Nephron (organoid): ENCODE measurements at regions not wholly inside any gene's neighbourhood (a gene's known extent, or its start where the extent isn't known, plus 50 kb on each side); places are given as distances from the start of the nearest gene placed in this dataset.

Experiments used
- H3K27ac Mint-ChIP-seq, 3 experiments: 2 replicates each; pipeline ENCODE4 v1.8.0; 2020; ENCODE audit warnings: mixed read lengths in 3 of 3, mild to moderate bottlenecking in 2 of 3, moderate library complexity in 1 of 3
- H3K27me3 Mint-ChIP-seq: 2 replicates; pipeline ENCODE4 v1.8.0; 2021; ENCODE audit warnings: low read depth, mild to moderate bottlenecking, moderate library complexity, mixed read lengths
- H3K36me3 Mint-ChIP-seq: 2 replicates; pipeline ENCODE4 v1.8.0; 2020; ENCODE audit warnings: low read depth, mixed read lengths
- H3K4me1 Mint-ChIP-seq: 2 replicates; pipeline ENCODE4 v1.8.0; 2020; ENCODE audit warnings: mixed read lengths
- H3K4me3 Mint-ChIP-seq, 3 experiments: 2 replicates each; pipeline ENCODE4 v1.8.0; 2020; ENCODE audit warnings: mild to moderate bottlenecking in 3 of 3, mixed read lengths in 3 of 3, moderate library complexity in 2 of 3
- H3K9me3 Mint-ChIP-seq: 2 replicates; pipeline ENCODE4 v1.8.0; 2020; ENCODE audit warnings: mixed read lengths
- TF ChIP-seq, protein P1 (sequence below), 3 experiments: fragments of 200-600 bp; sonication (generic); IDR thresholded peaks; one replicate each; pipeline ENCODE4 v1.5.0; 2021; ENCODE audit warnings: antibody characterized with exemption in 3 of 3; ENCODE audit not compliant: unreplicated experiment in 3 of 3

- Mint-ChIP-seq H3K9me3 (no peaks in the 10 kb centered on the region), H3K36me3 (no peaks in the 10 kb centered on the region), H3K4me1 (peaks cover 34% of the 10 kb centered on the region), H3K4me3 (no peak overlapping the region), H3K27ac (no peak overlapping the region), H3K27me3 (peaks cover 37% of the 10 kb centered on the region)
- TF ChIP-seq, protein P1, sequence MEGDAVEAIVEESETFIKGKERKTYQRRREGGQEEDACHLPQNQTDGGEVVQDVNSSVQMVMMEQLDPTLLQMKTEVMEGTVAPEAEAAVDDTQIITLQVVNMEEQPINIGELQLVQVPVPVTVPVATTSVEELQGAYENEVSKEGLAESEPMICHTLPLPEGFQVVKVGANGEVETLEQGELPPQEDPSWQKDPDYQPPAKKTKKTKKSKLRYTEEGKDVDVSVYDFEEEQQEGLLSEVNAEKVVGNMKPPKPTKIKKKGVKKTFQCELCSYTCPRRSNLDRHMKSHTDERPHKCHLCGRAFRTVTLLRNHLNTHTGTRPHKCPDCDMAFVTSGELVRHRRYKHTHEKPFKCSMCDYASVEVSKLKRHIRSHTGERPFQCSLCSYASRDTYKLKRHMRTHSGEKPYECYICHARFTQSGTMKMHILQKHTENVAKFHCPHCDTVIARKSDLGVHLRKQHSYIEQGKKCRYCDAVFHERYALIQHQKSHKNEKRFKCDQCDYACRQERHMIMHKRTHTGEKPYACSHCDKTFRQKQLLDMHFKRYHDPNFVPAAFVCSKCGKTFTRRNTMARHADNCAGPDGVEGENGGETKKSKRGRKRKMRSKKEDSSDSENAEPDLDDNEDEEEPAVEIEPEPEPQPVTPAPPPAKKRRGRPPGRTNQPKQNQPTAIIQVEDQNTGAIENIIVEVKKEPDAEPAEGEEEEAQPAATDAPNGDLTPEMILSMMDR (IDR thresholded peaks at IDR 0.05; ENCODE audit: unreplicated experiment in 3 of 3) = no peak
These were observed 186.0 kb upstream of the RPL38 start for GRCh38 chr17:74017466-74017865.

- peaks cover 41% of the 10 kb centered on the region for H3K27me3 Mint-ChIP-seq
- no peak overlapping the region for H3K27ac Mint-ChIP-seq
- peaks cover 29% of the 10 kb centered on the region for H3K4me1 Mint-ChIP-seq
- TF ChIP-seq, protein P1 (IDR thresholded peaks at IDR 0.05; ENCODE audit: unreplicated experiment in 3 of 3) = no peak
- H3K4me3 Mint-ChIP-seq = no peak overlapping the region
- no peaks in the 10 kb centered on the region for H3K36me3 Mint-ChIP-seq
- no peaks in the 10 kb centered on the region for H3K9me3 Mint-ChIP-seq
These were observed 185.4 kb upstream of the RPL38 start for GRCh38 chr17:74018115-74018514.

DNA sequence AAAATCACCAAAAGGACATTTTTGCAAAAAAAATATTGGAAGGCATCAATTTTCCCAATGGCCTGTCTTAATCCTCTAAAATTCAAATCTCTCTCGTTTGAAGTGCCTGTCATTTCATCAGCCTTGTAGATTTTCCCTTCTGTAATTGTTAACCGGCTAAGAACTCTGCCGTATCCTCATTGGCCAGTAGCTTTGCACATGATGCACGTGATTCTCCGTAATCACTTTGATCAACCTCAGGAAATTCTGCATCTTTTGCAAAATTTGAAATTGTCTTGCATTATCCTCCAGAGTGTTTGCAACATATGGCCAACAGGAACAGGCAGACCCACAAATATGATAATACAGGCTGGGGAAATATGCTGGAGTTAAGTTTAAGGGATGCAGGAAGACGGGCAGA is 184.2 kb upstream of the RPL38 start:
- Mint-ChIP-seq H3K27me3 (peaks cover 38% of the 10 kb centered on the region), H3K27ac (no peak overlapping the region), H3K9me3 (no peaks in the 10 kb centered on the region), H3K4me1 (peaks cover 27% of the 10 kb centered on the region), H3K36me3 (no peaks in the 10 kb centered on the region), H3K4me3 (no peak overlapping the region)
- TF ChIP-seq, protein P1 (IDR thresholded peaks at IDR 0.05; ENCODE audit: unreplicated experiment in 3 of 3) = no peak

DNA sequence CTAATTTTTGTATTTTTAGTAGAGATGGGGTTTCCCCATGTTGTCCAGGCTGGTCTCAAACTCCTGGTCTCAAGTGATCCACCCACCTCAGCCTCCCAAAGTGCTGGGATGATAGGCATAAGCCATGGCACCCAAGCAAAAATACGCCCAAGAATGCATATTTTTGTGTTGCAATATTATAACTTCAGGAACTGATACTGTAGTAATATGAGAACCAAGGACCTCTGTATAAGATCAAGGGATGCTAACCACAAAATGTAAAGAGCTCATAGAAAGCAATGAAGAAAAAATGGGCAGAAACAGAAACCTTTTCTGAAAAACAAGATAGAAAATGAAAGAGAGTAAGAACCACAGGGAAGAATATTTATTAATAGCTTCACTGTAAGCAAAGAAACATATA is 183.6 kb upstream of the RPL38 start:
- H3K9me3 Mint-ChIP-seq = no peaks in the 10 kb centered on the region
- H3K4me1 Mint-ChIP-seq = peaks cover 33% of the 10 kb centered on the region
- peaks cover 42% of the 10 kb centered on the region for H3K27me3 Mint-ChIP-seq
- TF ChIP-seq, protein P1 (IDR thresholded peaks at IDR 0.05; ENCODE audit: unreplicated experiment in 3 of 3) = no peak
- H3K4me3 Mint-ChIP-seq = no peak overlapping the region
- no peak overlapping the region for H3K27ac Mint-ChIP-seq
- no peaks in the 10 kb centered on the region for H3K36me3 Mint-ChIP-seq

- H3K27me3 Mint-ChIP-seq = peaks cover 43% of the 10 kb centered on the region
These were observed 183.0 kb upstream of the RPL38 start for GRCh38 chr17:74020522-74020921.

More at GRCh38 chr17:74020522-74020921, 183.0 kb upstream of the RPL38 start:
- Mint-ChIP-seq H3K4me3 (no peak overlapping the region), H3K36me3 (no peaks in the 10 kb centered on the region), H3K4me1 (peaks cover 36% of the 10 kb centered on the region), H3K9me3 (no peaks in the 10 kb centered on the region), H3K27ac (no peak overlapping the region)
- TF ChIP-seq, protein P1 (IDR thresholded peaks at IDR 0.05; ENCODE audit: unreplicated experiment in 3 of 3) = no peak
